Effector memory CD8-positive, alpha-beta T cell (primary cell): ENCODE measurements at regions not wholly inside any gene's neighbourhood (a gene's known extent, or its start where the extent isn't known, plus 50 kb on each side); places are given as distances from the start of the nearest gene placed in this dataset.

Experiments
- ATAC-seq: fragments of 150-1000 bp; cut with Tn5 transposase; replicated peaks from 2 replicates; pipeline ENCODE4 v1.10.0; 2021; ENCODE audit warnings: mild to moderate bottlenecking, moderate library complexity
- DNase-seq, 3 experiments: peaks; one replicate each; pipeline ENCODE4 v3.0.0; 2021
- H3K27ac Mint-ChIP-seq, 2 donors: one replicate each; pipeline ENCODE4 v1.8.0; 2022; ENCODE audit warnings: mild to moderate bottlenecking in 2 of 2, mixed read lengths in 2 of 2, moderate library complexity in 2 of 2
- H3K27me3 Mint-ChIP-seq, 2 donors: one replicate each; pipeline ENCODE4 v1.8.0; 2022; ENCODE audit warnings: mixed read lengths in 2 of 2
- H3K36me3 Mint-ChIP-seq: one replicate; pipeline ENCODE4 v1.8.0; 2022; ENCODE audit warnings: mild to moderate bottlenecking, moderate library complexity, mixed read lengths; ENCODE audit not compliant: insufficient read depth
- H3K4me1 Mint-ChIP-seq, 2 donors: one replicate each; pipeline ENCODE4 v1.8.0; 2022; ENCODE audit warnings: low read depth in 2 of 2, mixed read lengths in 2 of 2
- H3K4me3 Mint-ChIP-seq, 2 donors: one replicate each; pipeline ENCODE4 v1.8.0; 2022; ENCODE audit warnings: mild to moderate bottlenecking in 2 of 2, mixed read lengths in 2 of 2, moderate library complexity in 2 of 2
- H3K9me3 Mint-ChIP-seq, 2 donors: one replicate each; pipeline ENCODE4 v1.8.0; 2022; ENCODE audit warnings: mixed read lengths in 2 of 2

DNA sequence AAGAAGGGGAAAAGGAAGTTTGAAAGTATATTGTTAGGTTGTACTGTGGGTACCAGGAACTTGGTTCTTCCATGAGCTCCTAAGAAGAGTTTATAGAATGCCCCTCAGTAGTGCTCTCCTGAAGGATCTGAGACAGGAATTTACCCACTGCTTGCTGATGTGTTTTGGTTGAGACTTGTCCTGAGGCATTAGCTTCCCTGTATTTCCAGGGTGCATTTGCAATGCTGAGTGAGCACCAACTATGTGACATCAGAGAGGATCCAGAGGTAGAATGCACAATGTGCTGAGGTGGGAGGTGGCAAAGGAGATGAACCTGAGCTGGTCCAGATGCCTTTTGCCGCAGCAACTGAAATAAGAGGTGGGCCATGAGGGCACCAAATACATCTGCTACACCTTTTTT, 64.3 kb upstream of the LRRC3B start:
- ATAC-seq (no peak), DNase-seq (no peak)
- H3K4me1 Mint-ChIP-seq = no peaks in the 10 kb centered on the region
- no peak overlapping the region for H3K4me3 Mint-ChIP-seq
- H3K27ac Mint-ChIP-seq = no peak overlapping the region
- H3K36me3 Mint-ChIP-seq = no peaks in the 10 kb centered on the region
- no peaks in the 10 kb centered on the region for H3K27me3 Mint-ChIP-seq
- no peaks in the 10 kb centered on the region for H3K9me3 Mint-ChIP-seq

DNA sequence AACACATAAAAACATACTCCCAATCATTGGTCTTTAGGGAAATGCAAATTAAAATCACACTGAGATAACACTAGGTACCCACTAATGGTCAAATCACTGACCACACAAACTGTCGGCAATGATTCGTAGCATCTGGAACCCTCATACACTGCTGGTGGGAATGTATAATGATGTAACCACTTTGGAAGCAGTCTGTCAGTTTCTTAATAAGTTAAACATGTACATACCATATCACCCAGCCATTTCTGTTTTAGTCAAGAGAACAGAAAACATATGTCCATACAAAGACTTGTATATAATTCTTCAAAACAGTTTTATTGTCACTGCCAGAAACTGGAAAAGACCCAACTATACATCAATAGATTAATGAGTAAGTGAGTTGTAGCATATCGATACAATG, 63.3 kb upstream of the LRRC3B start:
- Mint-ChIP-seq H3K4me1 (no peaks in the 10 kb centered on the region), H3K27me3 (no peaks in the 10 kb centered on the region), H3K9me3 (no peaks in the 10 kb centered on the region), H3K4me3 (no peak overlapping the region), H3K27ac (no peak overlapping the region), H3K36me3 (no peaks in the 10 kb centered on the region)
- ATAC-seq = no peak
- DNase-seq = no peak

DNA sequence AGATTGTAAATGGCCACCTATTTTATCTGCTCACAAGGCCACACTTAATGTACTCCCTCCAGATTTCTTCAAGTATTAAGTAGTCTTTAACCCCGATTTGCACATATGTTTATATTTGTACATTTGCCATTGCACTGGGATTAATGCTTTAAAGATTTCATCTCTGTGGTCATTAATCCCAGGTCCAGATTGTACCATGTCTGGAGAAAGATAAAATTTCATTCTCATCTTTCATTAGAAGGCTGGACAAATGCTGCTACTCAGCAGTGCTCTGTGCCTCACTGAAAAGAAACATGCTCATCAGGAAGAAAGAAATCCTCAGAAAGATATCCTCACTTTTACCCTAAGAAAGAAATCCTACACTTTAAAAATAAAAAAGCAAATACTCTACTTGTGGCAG, 62.5 kb upstream of the LRRC3B start:
- Mint-ChIP-seq H3K4me1 (no peaks in the 10 kb centered on the region), H3K27me3 (no peaks in the 10 kb centered on the region), H3K4me3 (no peak overlapping the region), H3K9me3 (no peaks in the 10 kb centered on the region), H3K27ac (no peak overlapping the region), H3K36me3 (no peaks in the 10 kb centered on the region)
- DNase-seq (no peak), ATAC-seq (no peak)

DNA sequence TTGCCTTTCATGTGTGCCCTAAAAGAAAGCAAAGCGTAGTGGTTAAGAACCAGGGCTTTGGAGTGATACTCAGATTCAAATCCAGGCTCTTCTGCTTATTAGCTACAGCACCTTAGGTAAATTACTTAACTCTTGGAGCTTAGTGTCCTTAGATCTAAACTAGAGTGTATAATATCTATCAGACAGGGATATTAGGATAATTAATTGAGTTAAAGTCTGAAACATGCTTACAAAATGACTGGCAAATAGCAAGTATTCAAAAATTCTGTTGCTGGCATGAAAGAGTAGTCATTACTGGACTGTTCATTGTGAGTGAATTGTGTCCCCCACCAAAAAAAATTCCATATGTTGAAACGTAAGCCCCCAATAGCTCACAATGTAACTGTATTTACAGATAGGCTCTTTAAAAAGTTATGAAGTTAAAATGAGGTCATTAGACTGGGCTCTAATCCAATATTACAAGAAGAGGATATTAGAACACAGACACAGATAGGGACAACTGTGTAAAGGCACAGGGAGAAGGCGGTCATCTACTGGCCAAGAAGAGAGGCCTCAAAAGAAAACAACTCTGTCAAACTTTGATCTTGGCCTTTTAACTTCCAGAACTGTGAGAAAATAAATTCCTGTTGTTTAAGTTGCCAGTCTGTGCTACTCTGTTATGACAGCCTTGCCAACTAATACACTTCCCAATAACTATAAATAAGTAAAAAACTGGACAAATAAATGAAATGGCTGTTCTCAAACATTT, 60.4 kb upstream of the LRRC3B start:
- no peaks in the 10 kb centered on the region for H3K27me3 Mint-ChIP-seq
- ATAC-seq (no peak), DNase-seq (no peak)
- peaks cover 0 to 3% of the 10 kb centered on the region in 2 donors for H3K9me3 Mint-ChIP-seq
- H3K4me3 Mint-ChIP-seq = no peak overlapping the region
- no peak overlapping the region for H3K27ac Mint-ChIP-seq
- no peaks in the 10 kb centered on the region for H3K4me1 Mint-ChIP-seq
- H3K36me3 Mint-ChIP-seq = no peaks in the 10 kb centered on the region
